NOMO-1 treated with dmso at 0.1 percent for 144 hours (cell line): ENCODE measurements at regions not wholly inside any gene's neighbourhood (a gene's known extent, or its start where the extent isn't known, plus 50 kb on each side); places are given as distances from the start of the nearest gene placed in this dataset.
"Not testable (repeated sequence)": the region's sequence is repeated elsewhere in the genome, so short reads cannot be mapped to it uniquely, and the experiment has no call there.

Source experiments
- DNase-seq: peaks from one replicate; lab custom pipeline; 2025; ENCODE audit not compliant: unreplicated experiment; lab: John Stamatoyannopoulos, UW

DNA sequence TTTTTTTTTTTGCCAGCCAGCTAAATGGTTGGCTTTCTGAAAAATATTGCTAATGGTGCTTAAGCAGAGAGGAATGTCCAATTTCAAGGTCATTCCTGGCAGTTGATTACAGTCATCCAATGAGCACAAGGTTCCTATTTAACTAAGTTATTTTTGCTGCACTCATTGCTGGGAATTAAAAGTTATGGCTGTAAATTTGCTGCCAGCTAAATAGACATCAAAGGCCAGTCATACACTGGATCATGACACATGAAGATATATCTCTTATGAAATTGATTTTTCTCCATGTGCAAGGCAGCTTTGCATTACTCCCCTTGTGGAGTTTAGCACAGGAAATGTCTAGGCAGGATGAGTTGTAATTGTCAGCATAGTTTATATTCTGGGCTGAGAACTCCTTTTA is 1898.4 kb upstream of the CELF4 start:
- DNase-seq: no peak

DNA sequence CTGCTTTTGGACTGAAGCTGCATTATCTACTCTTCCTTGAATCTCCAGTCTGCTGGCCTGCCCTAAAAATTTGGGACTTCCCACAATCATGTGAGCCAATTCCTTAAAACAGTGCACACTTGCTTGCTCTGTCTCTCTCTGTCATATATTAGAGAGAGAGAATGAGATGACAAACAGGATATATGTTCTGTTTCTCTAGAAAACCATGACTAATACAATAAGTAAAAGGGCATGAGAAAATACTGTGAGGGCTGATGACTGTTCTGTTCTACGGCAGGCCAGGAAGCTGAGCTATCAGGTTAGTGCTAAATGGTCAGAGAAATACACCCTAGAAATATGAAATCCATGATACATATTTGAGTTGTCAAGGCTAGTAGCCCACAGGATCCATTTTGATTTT is 1896.8 kb upstream of the CELF4 start:
- no peak for DNase-seq

DNA sequence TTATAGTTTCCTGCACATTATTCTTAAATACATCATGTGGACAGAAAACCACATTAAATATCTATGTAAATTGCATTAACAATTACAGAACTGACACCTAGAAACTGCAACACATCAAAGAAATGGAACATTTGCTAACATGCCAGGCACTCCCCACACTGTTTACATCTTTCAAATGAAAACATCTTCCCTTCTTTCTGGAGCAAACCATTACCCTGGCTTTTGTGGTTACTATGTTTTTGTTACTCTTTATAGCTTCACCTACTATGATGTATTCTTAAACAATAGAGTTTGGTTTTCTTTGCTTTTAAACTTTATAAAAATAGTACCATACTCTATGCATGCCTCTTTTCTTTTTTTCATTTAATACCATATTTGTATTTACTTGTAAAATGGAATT is 1894.5 kb upstream of the CELF4 start:
- DNase-seq: no peak

DNA sequence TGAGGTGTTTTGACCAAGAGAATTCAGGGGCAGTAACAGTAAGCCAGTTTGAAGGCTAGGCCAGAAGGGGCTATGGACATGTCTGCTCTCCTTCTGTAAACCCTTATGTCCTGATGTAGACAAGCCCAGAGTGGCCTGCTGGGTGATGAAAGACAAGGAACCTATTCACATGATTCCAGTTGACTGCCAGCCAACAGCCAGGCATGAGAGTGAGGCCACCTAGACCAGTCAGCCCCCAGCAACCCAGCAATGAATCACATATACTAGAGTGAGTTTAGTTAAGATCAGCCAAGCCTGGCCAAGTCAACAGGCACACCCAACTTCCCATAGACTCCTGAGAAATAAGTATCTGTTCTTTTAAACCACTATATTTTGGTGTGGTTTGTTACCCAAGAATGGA is 1889.7 kb upstream of the CELF4 start:
- DNase-seq: no peak

DNA sequence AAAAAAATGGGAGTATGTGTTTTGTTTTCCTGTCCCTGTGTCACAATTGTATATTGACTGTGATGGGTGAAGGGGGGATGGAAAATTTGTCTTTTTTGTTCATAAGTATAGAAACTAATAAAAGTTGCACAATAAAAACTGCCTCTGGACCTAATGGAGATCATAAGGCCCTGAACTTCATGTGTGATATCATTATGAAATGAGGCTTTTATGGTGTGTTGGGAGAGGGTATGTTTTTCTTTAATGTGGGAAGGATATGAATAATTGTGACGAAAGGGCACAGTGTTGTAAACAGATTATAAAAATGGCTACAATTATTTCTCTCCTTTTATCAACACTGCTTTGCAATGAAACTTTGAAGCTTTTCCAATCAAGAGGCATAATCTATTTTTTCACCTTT is 1889.3 kb upstream of the CELF4 start:
- no peak for DNase-seq

DNA sequence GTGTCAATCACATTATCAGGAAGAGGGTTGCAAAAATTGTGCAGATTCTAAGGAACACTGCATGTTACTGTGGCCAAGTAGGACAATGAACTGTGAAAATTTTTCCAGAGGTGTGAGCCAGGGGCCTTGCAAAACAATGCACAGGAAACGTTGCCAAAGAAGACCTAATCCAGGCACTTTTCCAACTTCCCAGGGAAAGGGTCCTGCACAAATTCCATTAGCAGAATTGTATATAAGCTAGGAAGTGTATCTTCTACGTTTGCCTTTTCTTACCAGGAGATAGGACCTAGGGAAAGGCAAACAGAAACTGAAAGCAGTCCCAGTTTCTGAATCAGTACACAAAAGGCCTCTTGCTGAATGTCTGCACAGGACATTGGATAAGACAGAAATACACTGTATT is 1888.3 kb upstream of the CELF4 start:
- no peak for DNase-seq

DNA sequence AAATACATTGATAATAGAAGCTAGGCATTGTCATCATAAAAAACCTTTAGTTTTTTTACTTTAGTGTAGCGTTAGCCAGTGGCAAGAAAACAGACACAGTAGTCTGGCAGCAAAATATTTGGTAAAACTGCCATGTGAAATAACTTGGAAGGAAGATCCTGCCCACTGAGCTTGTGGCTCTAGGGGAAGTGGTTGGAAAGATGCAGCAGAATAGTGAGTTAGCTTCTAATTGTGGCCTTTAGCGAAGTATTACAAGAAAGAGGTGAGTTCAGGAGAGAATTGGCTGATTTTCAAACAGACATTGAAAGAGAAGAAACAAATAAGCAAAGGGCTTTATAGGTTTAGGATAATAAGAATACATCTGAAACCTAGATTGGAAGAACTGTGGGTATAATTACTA is 1887.8 kb upstream of the CELF4 start:
- no peak for DNase-seq

DNA sequence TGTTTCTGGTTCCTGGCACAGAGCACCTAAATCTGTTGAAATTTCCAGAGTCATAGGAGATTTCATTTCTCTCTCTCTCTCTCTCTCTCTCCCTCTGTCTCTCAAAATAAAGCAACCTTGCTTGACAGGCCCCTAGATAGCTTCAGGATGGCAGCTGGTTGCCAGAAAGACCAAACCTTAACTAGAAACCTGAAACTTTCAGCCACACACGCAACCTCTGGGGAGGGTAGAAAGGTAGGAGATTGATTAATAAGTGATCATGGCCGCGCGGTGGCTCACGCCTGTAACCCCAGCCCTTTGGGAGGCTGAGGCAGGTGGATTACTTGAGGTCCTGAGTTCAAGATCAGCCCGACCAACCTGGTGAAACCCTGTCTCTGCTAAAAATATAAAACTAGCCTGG is 1885.4 kb upstream of the CELF4 start:
- DNase-seq: no peak

DNA sequence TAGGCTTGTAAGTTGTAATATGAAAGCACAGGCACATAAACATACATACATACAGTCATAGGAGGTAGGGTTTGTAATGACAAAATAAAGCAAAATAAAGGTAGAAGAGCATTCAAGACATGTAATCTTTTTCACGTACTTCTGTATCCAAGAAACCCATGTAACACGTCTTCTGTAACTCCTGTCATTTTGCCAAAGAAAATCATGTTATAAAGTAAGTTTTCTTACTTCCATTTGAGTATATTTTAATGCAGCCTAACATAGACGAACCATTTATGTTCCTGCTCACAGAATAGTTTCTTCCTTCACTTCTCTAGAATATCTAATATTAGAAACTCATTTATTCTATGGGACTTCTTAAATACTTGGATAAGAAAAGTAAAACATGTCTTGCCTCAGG is 1884.0 kb upstream of the CELF4 start:
- no peak for DNase-seq

DNA sequence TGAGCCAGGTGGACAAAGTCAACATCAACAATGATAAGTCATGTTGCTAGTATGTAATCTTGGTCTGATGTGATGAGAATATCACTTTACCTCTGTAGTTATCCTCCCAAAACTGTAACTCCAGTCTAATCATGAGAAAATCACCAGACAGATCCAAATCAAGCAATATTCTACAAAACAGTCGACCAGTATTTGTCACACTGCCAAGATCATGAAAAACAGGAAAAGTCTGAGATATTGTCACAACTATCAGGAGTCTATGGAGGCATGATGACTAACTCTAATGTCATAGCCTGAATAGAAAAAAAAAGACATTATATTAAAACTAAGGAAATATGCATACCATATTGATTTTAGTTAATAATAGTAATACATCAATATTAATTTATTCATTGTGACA is 1883.3 kb upstream of the CELF4 start:
- DNase-seq: no peak

DNA sequence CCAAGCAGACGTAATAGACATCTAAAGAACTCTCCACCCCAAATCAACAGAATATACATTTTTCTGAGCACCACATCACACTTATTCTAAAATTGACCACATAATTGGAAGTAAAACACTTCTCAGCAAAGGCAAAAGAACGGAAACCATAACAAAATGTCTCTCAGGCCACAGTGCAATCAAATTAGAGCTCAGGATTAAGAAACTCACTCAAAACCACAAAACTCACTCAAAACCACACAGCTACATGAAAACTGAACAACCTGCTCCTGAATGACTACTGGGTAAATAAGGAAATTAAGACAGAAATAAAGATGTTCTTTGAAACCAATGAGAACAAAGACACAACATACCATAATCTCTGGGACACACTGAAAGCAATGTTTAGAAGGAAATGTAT is 1879.4 kb upstream of the CELF4 start:
- not testable (repeated sequence) for DNase-seq

DNA sequence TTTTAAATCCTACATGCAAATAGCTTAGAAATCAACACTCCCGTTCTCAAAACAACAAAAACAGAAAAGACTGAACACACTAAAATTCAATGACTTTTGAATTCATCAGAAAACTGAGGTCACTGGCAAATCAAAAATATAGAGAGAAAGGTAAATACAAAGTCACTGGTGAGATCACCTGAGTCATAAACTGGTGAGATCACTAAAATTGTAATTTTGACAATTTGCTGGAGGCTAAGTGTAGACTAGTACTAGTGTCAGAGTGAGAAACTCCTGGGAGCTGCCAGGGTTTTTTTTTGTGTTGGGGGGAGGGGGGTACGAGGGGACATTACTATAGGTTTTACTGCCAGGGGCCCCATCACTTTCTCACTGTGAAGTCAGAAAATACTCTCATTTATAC is 1876.0 kb upstream of the CELF4 start:
- DNase-seq: no peak

DNA sequence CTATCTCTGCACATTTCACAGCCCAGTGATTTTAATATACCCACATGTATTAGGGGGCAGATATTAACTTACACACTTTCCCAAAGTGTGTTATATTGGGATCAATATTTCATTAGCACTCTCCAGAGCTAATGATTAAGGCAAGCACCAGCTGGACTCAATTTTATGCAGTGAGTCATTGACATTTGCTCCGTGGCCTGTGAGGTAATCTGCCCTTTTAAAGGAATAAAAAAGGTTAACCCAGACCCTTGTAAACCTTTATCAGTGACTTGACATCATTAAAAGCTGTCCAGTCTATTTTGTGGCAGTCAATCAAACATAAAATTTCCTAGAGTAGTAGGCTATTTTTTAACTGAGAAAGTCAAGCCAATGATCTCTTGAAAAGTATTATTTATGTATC is 1870.4 kb upstream of the CELF4 start:
- no peak for DNase-seq

DNA sequence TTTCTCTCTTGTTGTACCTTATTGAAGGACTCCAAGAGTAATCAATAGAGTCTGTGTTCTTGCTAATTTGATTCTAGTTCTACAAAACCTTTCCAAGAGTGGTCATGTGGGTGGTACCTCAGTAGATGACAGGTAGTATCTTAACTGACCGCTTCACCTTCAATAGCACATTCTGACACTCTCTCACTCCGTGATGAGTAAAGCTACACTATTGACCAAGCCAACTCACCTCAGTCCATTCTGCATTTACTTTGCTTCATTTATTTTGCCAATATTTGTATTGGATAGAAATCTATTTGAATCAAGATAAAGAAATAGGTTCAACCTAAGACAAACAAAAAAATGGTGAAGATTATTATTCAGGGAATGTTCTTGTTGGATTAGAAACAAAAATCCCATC is 1869.6 kb upstream of the CELF4 start:
- DNase-seq: no peak

DNA sequence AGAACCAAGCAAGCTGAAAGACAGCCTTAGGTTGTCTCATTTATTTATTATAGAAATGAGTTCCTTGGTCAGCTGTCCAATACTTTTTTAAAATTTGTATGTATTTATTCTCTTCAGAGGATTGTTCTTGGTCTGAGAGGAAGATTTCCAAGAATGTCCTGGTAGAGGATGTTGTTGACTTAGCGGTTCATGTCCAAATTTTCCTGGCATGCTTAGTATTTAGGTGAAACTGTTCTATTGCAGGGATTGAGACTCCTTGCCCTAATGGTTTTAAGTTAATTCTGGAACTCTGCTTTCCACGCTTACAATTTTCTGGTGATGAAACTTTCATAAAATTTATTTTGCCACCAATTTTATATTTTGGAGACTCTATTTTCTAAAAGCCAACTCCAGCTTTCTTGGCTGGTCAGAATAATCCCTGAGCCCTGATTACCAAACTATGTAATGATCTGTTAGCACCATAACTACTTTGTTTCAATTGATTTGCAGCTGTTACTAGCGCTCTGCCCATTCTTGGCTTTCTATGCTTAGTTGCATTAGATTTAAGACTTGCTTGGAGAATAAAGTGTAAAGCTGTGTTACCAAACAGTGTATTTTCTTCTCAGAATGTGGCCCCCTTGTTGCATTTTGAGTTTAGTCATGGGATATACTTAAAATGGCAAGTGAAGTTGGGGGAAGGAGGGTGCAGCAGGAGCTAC is 1868.8 kb upstream of the CELF4 start:
- no peak for DNase-seq

DNA sequence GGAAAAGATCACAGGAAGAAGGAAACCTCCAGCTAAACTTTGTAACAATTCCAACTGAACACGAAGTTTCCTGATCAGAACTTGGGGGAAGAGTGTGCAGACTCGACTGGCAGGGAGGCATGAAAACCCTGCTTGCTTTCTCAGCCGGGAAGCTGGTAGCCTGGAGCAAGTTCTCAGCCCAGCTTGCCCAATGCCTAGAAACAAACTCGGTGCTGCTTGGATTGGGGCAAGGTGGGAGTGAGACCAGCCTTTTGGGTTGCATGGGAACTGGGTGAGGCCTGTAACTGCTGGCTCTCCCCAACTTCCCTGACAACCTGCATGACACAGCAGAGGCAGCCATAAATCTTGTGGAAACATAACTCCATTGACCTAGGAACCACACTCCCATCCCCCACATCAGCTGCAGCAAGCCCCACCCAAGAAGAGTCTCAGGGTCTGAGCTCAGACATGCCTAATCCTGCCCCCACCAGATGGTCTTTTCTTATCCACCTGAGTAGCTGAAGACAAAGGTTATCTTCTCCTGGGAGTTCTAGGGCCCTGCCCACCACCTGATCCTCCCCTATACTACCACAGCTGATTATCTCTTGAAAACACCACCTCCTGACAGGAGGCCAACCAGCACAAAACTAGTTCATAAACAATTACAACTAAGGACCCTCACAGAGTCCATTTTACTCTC is 1859.7 kb upstream of the CELF4 start:
- DNase-seq: no peak

DNA sequence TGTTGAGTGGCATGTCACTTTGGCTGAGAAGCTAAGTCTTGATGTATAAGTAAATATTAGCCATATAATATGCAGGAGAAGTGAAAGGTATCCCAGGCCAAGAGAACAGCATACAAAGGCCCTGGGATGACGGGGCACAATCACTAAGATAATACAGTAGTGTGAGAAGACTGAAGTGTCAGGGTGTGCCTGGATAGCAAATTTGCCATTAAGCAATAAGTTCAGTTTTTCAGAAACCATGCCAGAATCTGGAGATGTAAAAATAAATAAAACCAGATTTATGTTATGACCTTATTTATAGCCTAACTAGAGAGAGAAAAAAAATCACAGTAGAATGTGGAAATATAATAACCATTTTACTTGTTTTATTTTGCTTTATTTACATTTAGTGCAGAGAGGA is 1858.7 kb upstream of the CELF4 start:
- DNase-seq: no peak

DNA sequence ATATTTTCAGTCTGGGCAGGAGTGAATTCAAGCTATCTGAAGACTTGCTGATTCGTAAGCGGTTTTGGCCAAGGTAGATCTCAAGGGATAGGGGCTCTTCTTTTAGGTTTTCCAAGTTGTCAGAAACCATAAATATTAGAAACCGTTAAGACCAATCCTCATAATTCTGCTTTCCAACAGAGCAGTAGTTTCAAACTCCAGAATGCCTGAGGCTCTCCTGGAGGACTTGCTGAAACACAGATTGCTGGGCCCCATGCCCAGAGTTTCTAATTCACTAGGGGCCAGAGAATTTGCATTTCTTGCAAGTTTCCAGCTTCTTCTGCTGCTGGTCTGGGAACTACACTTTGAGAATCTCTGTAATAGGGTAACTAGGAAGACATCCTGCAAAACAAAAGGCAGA is 1855.7 kb upstream of the CELF4 start:
- no peak for DNase-seq

DNA sequence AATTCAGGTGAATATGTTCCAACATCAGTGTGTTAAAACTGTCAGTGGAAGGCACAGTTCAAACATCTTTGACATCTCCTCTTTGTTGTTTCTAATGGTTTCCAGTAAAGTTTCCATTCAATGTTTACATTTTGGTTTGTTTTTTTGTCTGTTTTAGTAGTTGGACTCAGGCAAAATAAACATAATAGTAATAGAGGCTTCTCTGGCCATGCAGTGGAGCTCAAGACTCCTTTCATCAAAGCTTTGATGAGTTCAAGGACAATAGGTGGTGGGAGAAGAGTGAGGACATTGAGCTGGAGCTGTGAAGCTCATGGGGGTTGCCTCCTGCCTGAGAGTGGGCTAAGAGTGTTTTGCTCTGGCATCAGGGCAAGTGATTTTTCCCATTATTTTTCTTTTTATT is 1853.7 kb upstream of the CELF4 start:
- DNase-seq: no peak

DNA sequence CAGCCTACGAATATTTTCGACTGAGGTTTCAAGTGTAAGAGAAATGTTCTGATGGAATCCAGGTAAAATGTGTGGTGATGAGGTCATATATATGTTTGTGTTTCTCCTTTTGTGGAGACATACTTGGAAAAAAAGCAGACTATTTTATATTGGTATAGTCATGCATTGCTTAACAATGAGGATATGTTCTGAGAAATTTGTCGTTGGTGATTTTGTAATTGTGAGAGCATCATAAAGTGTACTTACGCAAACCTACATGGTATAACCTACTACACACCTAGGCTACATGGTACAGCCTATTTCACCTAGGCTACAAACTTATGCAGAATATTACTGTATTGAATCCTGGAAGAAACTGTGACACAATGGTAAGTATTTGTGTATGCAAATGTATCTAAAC is 1849.9 kb upstream of the CELF4 start:
- no peak for DNase-seq

DNA sequence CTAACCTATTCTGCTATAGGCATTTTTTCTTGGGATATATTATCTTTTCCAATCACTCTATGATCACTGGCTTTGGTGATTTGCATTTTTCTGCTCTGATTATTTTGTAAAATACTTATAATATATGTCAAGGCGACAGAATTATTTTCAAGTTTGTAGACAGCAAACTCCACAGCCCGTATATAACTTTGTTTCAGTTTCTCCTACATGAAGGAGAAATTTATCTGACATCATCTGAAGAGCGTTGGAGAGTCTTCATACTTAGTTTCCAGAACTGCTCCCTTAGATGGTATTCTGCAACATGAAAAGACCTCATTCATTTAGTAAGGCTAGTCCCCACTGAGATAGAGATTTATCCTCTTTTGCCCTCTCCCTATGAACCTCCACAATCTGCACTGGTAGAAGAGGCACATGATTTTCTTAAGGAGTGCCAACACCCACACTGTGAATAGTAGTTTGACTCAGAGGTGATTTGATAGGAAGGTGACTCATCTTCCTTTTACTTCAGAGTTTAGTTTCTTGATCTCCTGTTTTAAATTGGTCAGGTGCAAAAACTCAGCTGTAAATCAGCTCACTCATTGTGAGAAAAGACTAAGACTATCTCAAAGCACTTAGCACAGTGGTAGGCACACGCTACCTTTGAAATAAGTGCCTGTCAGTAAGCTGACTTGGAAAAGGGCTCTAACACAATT is 1848.6 kb upstream of the CELF4 start:
- DNase-seq: no peak

DNA sequence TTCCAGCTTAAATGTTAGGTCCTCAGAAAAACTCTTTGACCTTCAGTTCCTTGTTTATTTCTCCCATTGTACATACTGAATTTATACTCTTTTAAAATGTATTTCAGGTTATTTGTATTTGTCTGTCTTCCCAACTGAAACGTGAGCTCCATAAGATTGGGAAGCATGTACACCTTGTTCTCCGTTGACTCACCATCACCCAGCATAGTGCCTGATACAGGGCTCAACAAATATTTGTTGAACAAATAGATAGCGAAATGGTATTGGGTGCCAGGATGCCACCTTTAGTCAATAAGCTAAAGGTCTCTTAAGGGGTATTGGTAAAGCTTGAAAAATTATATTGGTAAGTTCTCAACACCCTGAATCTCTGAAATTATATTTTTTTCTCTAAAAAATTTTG is 1841.3 kb upstream of the CELF4 start:
- no peak for DNase-seq

DNA sequence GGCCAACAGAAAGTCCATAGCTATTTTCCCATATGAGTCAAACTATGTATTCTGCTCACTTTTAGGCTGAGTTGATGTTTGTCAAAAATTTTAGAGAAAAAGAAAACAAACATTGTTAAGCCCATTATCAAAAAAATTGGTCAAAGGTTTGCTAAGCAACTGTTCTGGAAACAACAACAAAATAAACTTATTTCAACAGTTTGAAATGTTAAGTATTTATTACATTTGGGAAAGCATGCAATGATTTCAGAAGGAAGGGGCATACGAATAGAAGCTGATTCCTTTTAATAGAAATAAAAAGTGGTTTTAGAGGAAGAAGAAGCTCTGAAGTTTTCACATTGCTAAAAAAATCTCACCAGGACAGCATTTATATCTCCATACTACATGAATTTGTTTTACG is 1837.5 kb upstream of the CELF4 start:
- DNase-seq: no peak
